GM21576 (cell line): ENCODE measurements at regions not wholly inside any gene's neighbourhood (a gene's known extent, or its start where the extent isn't known, plus 50 kb on each side); places are given as distances from the start of the nearest gene placed in this dataset.
"Not testable (repeated sequence)": the region's sequence is repeated elsewhere in the genome, so short reads cannot be mapped to it uniquely, and the experiment has no call there.

Experiments
- ATAC-seq: cut with Tn5 transposase; IDR thresholded peaks from one replicate; pipeline ENCODE4 v1.9.1; 2021; ENCODE audit warnings: mild to moderate bottlenecking, moderate library complexity; ENCODE audit not compliant: unreplicated experiment

DNA sequence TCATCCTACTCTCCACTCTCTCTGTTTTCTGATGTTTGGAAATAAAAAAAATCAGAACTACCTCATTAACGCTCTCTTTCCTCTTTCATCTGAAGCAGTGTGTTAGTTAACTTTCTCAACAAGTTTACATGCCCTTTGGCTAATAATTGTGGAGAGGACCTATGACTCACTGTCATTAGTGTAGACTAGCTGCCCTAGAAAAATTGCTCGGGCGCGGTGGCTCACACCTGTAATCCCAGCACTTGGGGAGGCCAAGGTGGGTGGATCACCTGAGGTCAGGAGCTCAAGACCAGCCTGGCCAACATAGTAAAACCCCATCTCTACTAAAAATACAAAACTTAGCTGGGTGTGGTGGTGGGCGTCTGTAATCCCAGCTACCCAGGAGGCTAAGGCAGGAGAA, 94.5 kb upstream of the DPP6 start:
- not testable (repeated sequence) for ATAC-seq

DNA sequence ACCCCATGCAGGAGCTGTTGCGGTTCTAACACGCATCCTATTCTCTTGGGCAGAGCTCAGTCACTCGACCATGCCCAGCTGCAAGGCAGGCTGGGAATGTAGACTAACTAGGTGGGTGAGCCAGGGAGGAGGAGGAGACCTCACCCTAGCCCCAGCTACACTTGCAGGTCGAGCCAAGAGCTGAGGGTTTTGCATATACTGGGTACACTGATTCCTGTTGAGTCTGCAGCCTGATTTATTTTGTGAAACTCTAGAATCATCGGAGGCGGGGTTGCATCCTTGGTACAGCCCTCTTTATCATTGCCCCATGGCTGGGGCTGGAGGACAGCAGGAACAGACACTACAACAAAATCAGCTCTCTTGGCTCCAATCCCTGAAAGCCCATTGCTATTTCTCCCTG, 93.8 kb upstream of the DPP6 start:
- not testable (repeated sequence) for ATAC-seq

DNA sequence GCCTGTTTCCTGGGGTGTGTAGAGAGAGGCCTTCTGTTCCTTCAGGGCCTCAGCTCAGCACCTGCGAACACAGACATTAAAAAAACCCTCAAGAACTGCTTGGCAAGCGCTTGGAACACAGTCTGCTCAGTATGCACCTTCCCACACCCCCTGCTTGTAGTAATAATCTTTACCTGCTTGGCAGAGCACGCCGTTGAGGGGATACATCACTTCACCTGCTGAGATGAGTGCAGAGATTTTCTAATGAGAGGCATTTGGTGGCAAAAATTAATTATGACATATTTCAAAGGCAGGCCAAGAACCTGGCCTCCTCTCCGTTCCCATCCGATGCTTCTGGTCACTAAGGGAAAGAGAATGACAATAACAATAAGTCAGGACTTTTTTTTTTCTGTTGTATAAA, 93.4 kb upstream of the DPP6 start:
- not testable (repeated sequence) for ATAC-seq

DNA sequence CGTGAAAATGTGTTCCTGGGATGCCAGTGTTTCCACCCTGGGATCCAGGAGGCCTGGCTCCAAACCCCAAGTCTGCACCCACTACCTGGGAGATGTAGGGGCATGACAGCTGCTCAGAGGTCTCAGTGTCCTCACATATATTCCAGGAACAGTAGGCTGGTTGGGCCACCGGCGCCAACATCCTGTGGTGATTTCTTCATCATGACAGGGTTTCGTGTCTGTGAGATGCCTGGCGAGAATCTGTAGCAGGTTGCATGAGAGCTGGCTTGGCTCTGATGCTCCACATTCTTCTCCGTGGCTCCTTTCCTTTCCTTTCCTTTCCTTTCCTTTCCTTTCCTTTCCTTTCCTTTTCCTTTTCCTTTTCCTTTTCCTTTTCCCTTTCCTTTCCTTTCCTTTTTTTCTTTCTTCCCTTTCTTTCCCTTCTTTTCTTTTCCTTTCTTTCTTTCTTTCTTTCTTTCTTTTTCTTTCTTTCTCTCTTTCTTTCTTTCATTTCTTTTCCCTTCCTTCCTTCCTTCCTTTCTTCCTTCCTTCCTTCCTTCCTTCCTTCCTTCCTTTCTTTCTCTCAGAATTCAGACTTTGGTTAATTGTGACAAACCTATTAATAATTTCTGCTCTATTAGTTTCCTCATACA, 87.6 kb upstream of the DPP6 start:
- not testable (repeated sequence) for ATAC-seq

DNA sequence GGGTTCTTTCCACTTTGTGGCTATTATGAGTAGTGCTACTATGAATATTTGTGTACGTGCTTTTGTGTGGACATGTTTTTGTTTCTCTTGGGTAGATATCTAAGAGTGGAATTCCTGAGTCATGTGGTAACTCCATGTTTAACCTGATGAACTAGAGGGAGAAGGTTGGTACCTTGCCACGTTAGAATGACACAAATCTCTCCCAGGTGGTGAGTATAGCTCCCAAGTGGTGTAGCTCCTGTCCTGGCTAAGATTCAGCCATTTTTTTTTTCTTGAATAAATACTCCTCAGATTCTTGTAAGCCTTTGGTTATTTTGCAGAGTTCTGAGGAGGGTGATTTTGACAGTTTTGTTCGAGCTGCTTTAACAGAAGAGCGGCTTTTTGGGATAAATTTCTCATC, 83.2 kb upstream of the DPP6 start:
- ATAC-seq, result not testable (repeated sequence)

DNA sequence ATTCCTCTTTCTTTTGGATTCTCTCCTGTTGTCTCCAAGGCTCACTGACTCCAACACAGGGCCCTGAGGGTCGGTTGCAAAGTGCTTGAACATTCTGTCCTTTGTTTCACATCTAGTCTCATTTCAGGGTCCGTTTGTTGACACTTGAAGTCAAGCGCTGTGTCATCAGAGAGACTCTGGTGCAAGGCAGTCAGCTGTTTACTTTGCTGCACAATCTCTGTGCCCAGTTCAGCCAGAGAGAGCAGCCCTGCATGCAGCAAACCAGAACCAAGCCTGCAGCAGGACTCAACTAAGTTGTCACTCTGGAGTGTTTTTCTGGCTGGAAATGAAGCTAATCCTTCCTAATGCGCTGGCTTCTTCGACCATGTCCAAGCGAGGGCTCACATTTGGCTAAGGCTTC, 77.6 kb upstream of the DPP6 start:
- not testable (repeated sequence) for ATAC-seq

DNA sequence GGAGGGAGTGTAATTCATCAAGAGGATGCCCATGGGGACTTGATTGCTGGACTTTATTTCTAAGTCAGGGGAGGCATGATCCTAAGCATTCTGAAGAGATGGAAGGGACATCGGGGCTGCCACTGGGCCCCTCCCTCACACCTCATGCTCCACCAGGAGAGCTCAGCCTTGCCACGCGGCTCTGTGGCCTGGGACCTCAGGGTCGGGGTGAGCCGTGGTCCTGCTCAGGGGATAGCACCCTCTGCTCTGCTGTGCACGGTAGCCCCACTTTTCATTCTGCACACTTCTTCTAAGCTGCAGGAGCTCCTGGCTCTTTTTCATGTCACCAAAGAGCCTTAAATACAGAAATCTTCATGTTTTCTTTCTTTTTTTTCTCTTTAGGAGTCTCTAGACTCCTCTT, 75.5 kb upstream of the DPP6 start:
- not testable (repeated sequence) for ATAC-seq

DNA sequence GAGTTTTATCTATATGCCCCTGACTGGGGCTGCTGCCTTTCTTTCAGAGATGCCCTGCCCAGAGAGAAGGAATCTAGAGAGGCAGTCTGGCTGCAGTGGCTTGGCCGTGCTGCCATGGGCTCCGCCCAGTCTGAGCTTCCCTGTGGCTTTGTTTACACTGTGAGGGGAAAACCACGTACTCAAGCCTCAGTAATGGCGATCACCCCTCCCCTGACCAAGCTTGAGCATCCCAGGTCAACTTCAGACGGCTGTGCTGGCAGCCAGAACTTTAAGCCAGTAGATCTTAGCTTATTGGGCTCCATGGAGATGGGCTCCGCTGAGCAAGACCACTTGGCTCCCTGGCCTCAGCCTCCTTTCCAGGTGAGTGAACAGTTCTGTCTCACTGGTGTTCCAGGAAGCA, 69.0 kb upstream of the DPP6 start:
- not testable (repeated sequence) for ATAC-seq

DNA sequence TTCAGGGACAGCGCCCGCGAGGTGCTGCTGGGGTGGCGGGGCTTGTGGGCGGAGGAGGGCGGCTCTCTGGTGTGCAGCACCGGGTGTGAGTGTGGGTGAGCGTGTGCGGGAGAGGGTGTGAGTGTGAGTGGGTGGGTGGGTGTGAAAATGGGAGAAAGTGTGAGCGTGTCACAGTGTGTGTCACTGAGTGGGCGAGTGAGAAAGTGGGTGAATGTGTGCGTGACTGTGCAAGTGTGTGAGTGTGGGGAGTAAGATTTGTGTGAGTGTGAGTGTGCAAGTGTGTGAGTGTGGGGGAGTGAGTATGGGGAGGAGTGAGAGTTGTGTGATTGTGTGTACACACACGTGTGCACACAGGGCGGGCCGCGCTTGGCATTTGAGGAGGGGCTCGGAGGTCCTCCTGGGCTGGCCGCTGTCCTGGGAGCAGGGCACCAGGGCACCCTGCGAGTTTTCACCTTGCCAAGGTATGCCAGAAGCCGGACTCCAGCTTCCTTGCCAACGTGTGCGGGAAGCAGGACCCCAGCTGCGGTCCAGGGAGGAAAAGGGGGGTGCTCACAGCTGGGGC, 63.1 kb upstream of the DPP6 start:
- ATAC-seq, result not testable (repeated sequence)

DNA sequence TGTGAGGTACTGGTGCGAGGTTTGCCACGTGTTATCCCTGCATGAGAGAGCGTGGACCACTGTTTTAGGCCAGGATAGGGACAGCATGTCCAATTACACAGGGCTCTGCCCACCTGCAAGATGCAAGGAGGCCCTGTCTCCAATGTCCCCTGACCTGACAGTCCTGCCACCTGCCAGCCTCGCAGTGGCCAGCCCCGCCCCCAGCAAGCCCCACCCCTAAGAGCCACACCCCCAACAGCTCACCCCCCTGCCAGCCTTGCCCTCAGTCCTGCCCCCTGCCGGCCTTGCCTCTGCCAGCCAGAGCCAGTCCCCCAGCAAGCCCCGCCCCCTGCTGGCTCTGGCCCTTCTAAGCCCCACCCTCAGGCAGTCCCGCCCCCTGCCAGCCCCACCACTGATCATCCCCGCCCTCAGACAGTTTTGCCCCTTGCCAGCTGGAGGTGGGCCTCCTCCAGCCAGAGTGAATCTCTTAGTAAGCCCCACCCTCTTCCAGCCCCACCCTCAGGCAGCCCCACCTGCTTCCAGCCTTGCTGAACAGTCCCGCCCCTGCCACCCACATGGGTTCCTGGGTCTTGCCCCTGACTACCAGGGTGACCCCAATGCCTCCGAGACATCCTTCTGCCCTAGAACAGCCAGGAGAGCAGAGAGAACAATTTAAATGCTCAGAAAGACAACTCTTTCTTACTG, 62.3 kb upstream of the DPP6 start:
- not testable (repeated sequence) for ATAC-seq

DNA sequence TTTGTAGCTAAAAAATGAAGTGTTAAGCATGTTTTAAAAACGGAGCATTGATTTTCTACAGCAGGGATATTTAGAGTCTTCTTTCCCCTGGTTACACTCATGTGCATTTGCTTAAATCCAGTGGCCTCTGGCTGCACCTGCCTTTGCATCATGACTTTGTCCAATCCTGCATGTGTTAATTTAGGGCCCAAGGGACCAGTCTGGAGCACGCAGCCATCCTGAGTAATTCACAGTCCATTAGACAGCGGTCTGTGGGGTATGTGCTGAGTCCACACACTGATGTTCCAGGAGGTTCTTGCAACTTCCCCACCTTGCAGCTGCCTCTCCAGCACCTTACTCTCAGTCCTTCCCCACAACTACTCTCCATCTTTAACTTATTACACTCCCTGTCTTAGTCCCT, 60.7 kb upstream of the DPP6 start:
- not testable (repeated sequence) for ATAC-seq

DNA sequence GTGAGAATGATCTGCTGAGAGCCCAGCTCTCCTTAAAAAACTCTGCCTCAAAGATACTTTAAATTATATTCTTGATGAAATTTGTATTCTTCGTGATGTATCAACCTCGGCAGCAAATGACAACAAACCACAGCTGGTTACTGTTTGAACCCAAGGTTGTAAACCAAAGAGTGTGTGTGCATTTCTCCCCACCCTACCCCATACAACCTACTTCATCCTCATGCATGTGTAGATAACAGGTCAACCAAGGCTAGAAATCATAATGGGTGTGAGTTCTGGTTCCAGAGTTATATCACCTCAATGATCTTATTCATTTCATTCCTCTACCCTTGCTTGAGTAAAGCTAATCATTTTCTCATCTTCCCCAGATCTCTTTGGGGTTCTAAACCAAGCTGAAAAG, 58.8 kb upstream of the DPP6 start:
- ATAC-seq, result not testable (repeated sequence)

DNA sequence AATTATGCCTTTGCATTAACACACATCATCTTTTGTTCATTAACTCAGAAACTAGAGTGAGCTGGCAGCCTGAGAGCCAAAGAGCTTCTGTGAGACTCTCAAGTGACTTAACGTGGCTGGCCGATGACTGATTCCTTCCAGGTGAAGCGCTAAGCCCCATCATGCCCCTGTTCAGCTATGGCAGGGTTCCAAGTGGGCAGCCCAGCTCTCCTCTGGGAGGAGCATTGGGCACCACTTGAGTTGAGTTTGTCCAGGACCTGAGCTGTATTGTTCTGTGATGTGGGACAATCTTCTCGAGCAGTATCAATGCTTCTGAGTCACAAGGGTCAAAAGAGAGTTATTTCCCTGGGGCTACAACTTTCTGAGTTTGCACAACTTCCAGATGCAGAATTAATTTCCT, 53.3 kb upstream of the DPP6 start:
- not testable (repeated sequence) for ATAC-seq
